ENCODE measurements at regions not wholly inside any gene's neighbourhood (a gene's known extent, or its start where the extent isn't known, plus 50 kb on each side); places are given as distances from the start of the nearest gene placed in this dataset.

GRCh38 chr10:110378533-110379108, 73.9 kb upstream of the SMNDC1 start:
- TF ChIP-seq CTCF (IDR thresholded peaks at IDR 0.05; ENCODE audit: low read length) = no peak
- no peak for TF ChIP-seq EZH2 (IDR thresholded peaks at IDR 0.05; ENCODE audit: borderline replicate concordance, low read length)

All from OCI-LY1 (cell line).